ENCODE measurements at regions not wholly inside any gene's neighbourhood (a gene's known extent, or its start where the extent isn't known, plus 50 kb on each side); places are given as distances from the start of the nearest gene placed in this dataset.

DNA sequence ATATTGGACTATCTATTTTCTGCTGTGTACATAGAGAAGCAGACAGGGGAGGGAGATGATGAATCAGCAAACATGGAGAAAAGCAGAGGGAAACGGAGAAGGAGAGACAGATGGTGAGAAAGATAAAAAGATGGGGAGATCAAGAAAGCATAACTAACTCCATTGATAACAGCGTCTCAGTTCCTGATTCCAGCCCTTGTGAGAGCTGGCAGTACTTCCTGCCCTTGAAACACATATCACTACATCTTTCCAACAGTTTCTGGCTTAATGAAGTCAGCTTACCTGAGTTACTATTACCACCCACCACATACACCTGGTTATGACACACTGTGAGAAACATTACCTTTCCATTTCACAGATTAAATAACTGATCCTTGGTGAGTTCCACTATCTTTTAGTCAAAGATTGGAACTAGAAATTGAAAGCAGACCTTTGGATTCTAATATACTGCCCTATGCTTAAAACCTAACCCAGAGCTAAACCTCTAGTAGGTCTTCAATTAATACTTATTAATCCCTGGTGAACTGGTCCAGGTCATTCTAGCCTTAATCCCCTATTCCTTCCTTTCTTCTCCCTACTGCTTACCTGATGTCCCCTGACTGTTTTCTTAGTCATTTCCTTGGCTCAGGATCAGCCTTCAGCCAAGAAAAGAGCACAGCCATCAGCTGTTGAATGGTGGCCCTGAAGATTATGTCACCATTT is 346.6 kb upstream of the CCL2 start:
- H3K79me2 ChIP-seq (ENCODE audit: low read length), result no peaks in the 10 kb centered on the region
- H3K9me3 ChIP-seq (replicated peaks; ENCODE audit: insufficient read depth, low read length), result no peaks in the 10 kb centered on the region
- H3K4me2 ChIP-seq (ENCODE audit: low read depth, low read length), result no peak overlapping the region
- no peaks in the 10 kb centered on the region for H3K36me3 ChIP-seq (replicated peaks; ENCODE audit: insufficient read depth, low read length)
- no peak overlapping the region for H3K9ac ChIP-seq (ENCODE audit: low read length)
- no peaks in the 10 kb centered on the region for H3K27me3 ChIP-seq (replicated peaks; ENCODE audit: insufficient read depth, low read length)
- TF ChIP-seq, protein P1, sequence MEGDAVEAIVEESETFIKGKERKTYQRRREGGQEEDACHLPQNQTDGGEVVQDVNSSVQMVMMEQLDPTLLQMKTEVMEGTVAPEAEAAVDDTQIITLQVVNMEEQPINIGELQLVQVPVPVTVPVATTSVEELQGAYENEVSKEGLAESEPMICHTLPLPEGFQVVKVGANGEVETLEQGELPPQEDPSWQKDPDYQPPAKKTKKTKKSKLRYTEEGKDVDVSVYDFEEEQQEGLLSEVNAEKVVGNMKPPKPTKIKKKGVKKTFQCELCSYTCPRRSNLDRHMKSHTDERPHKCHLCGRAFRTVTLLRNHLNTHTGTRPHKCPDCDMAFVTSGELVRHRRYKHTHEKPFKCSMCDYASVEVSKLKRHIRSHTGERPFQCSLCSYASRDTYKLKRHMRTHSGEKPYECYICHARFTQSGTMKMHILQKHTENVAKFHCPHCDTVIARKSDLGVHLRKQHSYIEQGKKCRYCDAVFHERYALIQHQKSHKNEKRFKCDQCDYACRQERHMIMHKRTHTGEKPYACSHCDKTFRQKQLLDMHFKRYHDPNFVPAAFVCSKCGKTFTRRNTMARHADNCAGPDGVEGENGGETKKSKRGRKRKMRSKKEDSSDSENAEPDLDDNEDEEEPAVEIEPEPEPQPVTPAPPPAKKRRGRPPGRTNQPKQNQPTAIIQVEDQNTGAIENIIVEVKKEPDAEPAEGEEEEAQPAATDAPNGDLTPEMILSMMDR (IDR thresholded peaks at IDR 0.05; ENCODE audit: low read length), result no peak
- TF ChIP-seq EZH2phosphoT487 (IDR thresholded peaks at IDR 0.05; ENCODE audit: low read length), result no peak
- no peak for TF ChIP-seq EZH2 (optimal IDR thresholded peaks at IDR 0.05; ENCODE audit: low read depth, low read length)
- no peak for DNase-seq
- H3K27ac ChIP-seq (ENCODE audit: low read length), result no peak overlapping the region
- H3K4me1 ChIP-seq (ENCODE audit: low read length), result no peaks in the 10 kb centered on the region
- no peak overlapping the region for H2AFZ ChIP-seq (ENCODE audit: low read length)
- no peak overlapping the region for H3K4me3 ChIP-seq (ENCODE audit: low read length)
- H3K9me2 ChIP-seq (replicated peaks; ENCODE audit: insufficient read depth, low read length), result no peaks in the 10 kb centered on the region
- no peaks in the 10 kb centered on the region for H4K20me1 ChIP-seq (ENCODE audit: insufficient read depth, low read length)
- H3F3A ChIP-seq (ENCODE audit: insufficient read depth, low read length), result no peaks in the 10 kb centered on the region

DNA sequence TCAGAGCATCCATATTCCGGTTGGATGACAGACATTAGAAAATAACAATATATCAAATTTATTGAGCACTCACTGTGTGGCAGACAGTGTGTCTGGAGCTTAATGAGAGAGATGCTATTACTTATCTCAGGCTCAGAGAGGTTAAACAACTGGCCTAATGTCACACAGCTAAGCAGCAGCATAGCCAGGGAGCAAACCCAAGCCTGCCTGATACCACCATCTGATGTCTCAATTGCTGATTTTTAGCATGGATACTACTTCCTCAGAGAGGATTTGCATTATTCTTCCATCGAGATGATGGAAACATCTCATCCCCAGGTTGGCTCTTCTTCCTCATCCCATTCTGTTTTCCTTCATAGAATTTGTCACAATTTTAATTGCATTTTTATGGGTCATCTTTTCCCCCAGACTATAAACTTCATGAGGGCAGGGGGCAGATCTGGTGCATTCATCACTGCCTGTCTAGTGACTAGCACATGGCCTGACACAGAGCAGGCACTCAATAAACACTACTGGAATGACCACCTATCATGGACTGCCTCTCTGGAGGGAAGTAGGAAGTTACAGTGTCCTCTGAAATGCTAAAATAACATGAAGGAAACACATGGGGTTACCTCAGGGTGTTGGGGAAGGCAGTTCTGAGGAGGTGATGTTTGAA is 344.8 kb upstream of the CCL2 start:
- Histone ChIP-seq H3K9me3 (replicated peaks; ENCODE audit: insufficient read depth, low read length) (no peaks in the 10 kb centered on the region), H3K79me2 (ENCODE audit: low read length) (no peaks in the 10 kb centered on the region), H3K4me1 (ENCODE audit: low read length) (no peaks in the 10 kb centered on the region), H3K27me3 (replicated peaks; ENCODE audit: insufficient read depth, low read length) (no peaks in the 10 kb centered on the region), H3K36me3 (replicated peaks; ENCODE audit: insufficient read depth, low read length) (no peaks in the 10 kb centered on the region), H3K9ac (ENCODE audit: low read length) (no peak overlapping the region), H3K27ac (ENCODE audit: low read length) (no peak overlapping the region), H4K20me1 (ENCODE audit: insufficient read depth, low read length) (no peaks in the 10 kb centered on the region), H3K4me2 (ENCODE audit: low read depth, low read length) (no peak overlapping the region), H3F3A (ENCODE audit: insufficient read depth, low read length) (no peaks in the 10 kb centered on the region), H2AFZ (ENCODE audit: low read length) (no peak overlapping the region), H3K4me3 (ENCODE audit: low read length) (no peak overlapping the region), H3K9me2 (replicated peaks; ENCODE audit: insufficient read depth, low read length) (no peaks in the 10 kb centered on the region)
- no peak for TF ChIP-seq EZH2 (optimal IDR thresholded peaks at IDR 0.05; ENCODE audit: low read depth, low read length)
- no peak for TF ChIP-seq EZH2phosphoT487 (IDR thresholded peaks at IDR 0.05; ENCODE audit: low read length)
- TF ChIP-seq, protein P1 (IDR thresholded peaks at IDR 0.05; ENCODE audit: low read length), result no peak
- no peak for DNase-seq

DNA sequence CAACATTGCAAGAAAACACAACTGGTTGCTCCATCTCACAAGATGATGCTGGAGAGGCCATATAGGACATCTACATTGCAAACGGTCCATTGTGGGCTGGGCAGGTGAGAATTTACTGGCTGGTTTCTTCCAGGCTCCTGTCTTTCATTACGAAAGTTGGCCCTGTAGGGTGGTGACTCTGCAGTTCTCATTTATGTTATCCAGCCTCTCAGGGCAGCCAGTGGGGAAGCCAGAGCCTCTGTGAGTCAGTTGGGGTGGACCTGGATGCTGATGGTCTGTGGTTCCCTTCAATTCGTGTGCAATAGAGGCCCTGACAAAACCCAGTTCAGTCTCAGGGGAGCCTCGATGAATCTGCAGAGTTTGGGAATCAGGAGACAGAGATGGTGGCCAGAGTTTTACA is 341.0 kb upstream of the CCL2 start:
- H3K27ac ChIP-seq (ENCODE audit: low read length), result no peak overlapping the region
- H4K20me1 ChIP-seq (ENCODE audit: insufficient read depth, low read length), result no peaks in the 10 kb centered on the region
- H3K27me3 ChIP-seq (replicated peaks; ENCODE audit: insufficient read depth, low read length), result no peaks in the 10 kb centered on the region
- no peaks in the 10 kb centered on the region for H3K9me2 ChIP-seq (replicated peaks; ENCODE audit: insufficient read depth, low read length)
- no peaks in the 10 kb centered on the region for H3K79me2 ChIP-seq (ENCODE audit: low read length)
- no peaks in the 10 kb centered on the region for H3K9me3 ChIP-seq (replicated peaks; ENCODE audit: insufficient read depth, low read length)
- TF ChIP-seq, protein P1 (IDR thresholded peaks at IDR 0.05; ENCODE audit: low read length), result no peak
- no peak for TF ChIP-seq EZH2phosphoT487 (IDR thresholded peaks at IDR 0.05; ENCODE audit: low read length)
- no peaks in the 10 kb centered on the region for H3F3A ChIP-seq (ENCODE audit: insufficient read depth, low read length)
- no peak overlapping the region for H3K4me3 ChIP-seq (ENCODE audit: low read length)
- H3K36me3 ChIP-seq (replicated peaks; ENCODE audit: insufficient read depth, low read length), result no peaks in the 10 kb centered on the region
- H2AFZ ChIP-seq (ENCODE audit: low read length), result no peak overlapping the region
- no peak overlapping the region for H3K4me2 ChIP-seq (ENCODE audit: low read depth, low read length)
- H3K4me1 ChIP-seq (ENCODE audit: low read length), result no peaks in the 10 kb centered on the region
- no peak for DNase-seq
- H3K9ac ChIP-seq (ENCODE audit: low read length), result no peak overlapping the region

Data from MM.1S (cell line).